GM21367 (cell line): ENCODE measurements at regions not wholly inside any gene's neighbourhood (a gene's known extent, or its start where the extent isn't known, plus 50 kb on each side); places are given as distances from the start of the nearest gene placed in this dataset.
A peak's percentile ranks its signal among the peaks of the same experiment; 100 is the strongest.

Experiments used
- ATAC-seq: cut with Tn5 transposase; IDR thresholded peaks from one replicate; pipeline ENCODE4 v1.9.1; 2021; ENCODE audit not compliant: unreplicated experiment

- ATAC-seq: no peak
Observed at GRCh38 chr3:24965706-24966385, 462.2 kb upstream of the RARB start.

GRCh38 chr3:24968036-24968435 lies 460.0 kb upstream of the RARB start:
- no peak for ATAC-seq

- no peak for ATAC-seq
Observed at GRCh38 chr3:24972491-24972890, 455.6 kb upstream of the RARB start.

- no peak for ATAC-seq
Observed at GRCh38 chr3:24981309-24981708, 446.8 kb upstream of the RARB start.

GRCh38 chr3:24981924-24982323 lies 446.1 kb upstream of the RARB start:
- ATAC-seq: no peak

GRCh38 chr3:24985668-24986067 lies 442.4 kb upstream of the RARB start:
- ATAC-seq: no peak

- ATAC-seq: no peak
Observed at GRCh38 chr3:24986612-24987011, 441.5 kb upstream of the RARB start.

GRCh38 chr3:24999357-24999756 lies 428.7 kb upstream of the RARB start:
- ATAC-seq: no peak

GRCh38 chr3:25000971-25001591 lies 427.0 kb upstream of the RARB start:
- ATAC-seq: no peak

GRCh38 chr3:25002052-25002451 lies 426.0 kb upstream of the RARB start:
- ATAC-seq: no peak

GRCh38 chr3:25007974-25008658 lies 419.9 kb upstream of the RARB start:
- peak; percentile 97 for ATAC-seq

- no peak for ATAC-seq
Observed at GRCh38 chr3:25009665-25010064, 418.4 kb upstream of the RARB start.

- no peak for ATAC-seq
Observed at GRCh38 chr3:25015599-25015998, 412.5 kb upstream of the RARB start.

GRCh38 chr3:25018909-25019308 lies 409.2 kb upstream of the RARB start:
- no peak for ATAC-seq

- no peak for ATAC-seq
Observed at GRCh38 chr3:25019506-25019905, 408.6 kb upstream of the RARB start.

- no peak for ATAC-seq
Observed at GRCh38 chr3:25021816-25022215, 406.2 kb upstream of the RARB start.

- no peak for ATAC-seq
Observed at GRCh38 chr3:25023876-25024275, 404.2 kb upstream of the RARB start.

- ATAC-seq: no peak
Observed at GRCh38 chr3:25025236-25025635, 402.8 kb upstream of the RARB start.

- no peak for ATAC-seq
Observed at GRCh38 chr3:25027650-25028049, 400.4 kb upstream of the RARB start.

GRCh38 chr3:25029820-25030219 lies 398.2 kb upstream of the RARB start:
- ATAC-seq: no peak

- no peak for ATAC-seq
Observed at GRCh38 chr3:25032344-25032743, 395.7 kb upstream of the RARB start.

GRCh38 chr3:25033407-25034029 lies 394.5 kb upstream of the RARB start:
- peak; percentile 89 for ATAC-seq
